ENCODE measurements at regions not wholly inside any gene's neighbourhood (a gene's known extent, or its start where the extent isn't known, plus 50 kb on each side); places are given as distances from the start of the nearest gene placed in this dataset.
"Not testable (repeated sequence)": the region's sequence is repeated elsewhere in the genome, so short reads cannot be mapped to it uniquely, and the experiment has no call there.

DNA sequence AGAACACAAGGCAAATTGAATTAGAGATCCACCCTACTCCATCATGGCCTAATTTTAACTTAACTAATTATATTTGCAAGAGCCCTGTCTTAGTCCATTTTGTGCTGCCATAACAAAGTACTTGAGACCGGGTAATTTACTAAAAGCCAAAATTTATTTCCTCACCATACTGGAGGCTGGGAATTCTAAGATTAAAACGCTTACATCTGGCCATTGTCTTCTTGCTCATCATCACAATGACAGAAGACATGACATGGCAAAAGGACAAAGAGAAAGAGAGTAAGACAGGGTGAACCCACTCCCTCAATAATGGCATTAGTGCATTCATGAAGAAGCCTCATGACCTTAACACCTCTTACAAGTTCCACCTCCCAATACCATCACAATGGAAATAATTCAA is 1068.6 kb downstream of the DNAJB9 start:
- H3K9me2 ChIP-seq (ENCODE audit: insufficient read depth), result no peaks in the 10 kb centered on the region
- H3K9ac ChIP-seq, result no peak overlapping the region
- 32 to 45% methylated on average over 2 of the region's 2 CpGs for WGBS, 2 experiments (ENCODE audit: low coverage in 1 of 2, low lambda C conversion rate in 2 of 2, missing lambda C conversion rate in 2 of 2)
- H4K20me1 ChIP-seq (ENCODE audit: insufficient read depth), result no peaks in the 10 kb centered on the region
- H3K27me3 ChIP-seq (replicated peaks; ENCODE audit: insufficient read depth), result no peaks in the 10 kb centered on the region
- H3K4me2 ChIP-seq (ENCODE audit: unreplicated experiment), result no peak overlapping the region
- in situ Hi-C loops (cut with MboI), result no loop called here
- TF ChIP-seq EZH2phosphoT487 (IDR thresholded peaks at IDR 0.05; ENCODE audit: insufficient read depth, low read depth), result no peak
- no peak overlapping the region for H3K4me3 ChIP-seq
- H2AFZ ChIP-seq, result no peak overlapping the region
- H3K4me1 ChIP-seq (ENCODE audit: insufficient read depth), result no peaks in the 10 kb centered on the region
- no peaks in the 10 kb centered on the region for H3K36me3 ChIP-seq (ENCODE audit: low read depth)
- no peaks in the 10 kb centered on the region for H3F3A ChIP-seq (ENCODE audit: insufficient read depth)
- peaks cover 6% of the 10 kb centered on the region for H3K9me3 ChIP-seq (ENCODE audit: low read depth)
- H3K27ac ChIP-seq, result no peak overlapping the region
- H3K79me2 ChIP-seq (ENCODE audit: insufficient read depth), result no peaks in the 10 kb centered on the region
- no peak for DNase-seq

- no peak for DNase-seq
- Histone ChIP-seq H3K9me2 (ENCODE audit: insufficient read depth) (no peaks in the 10 kb centered on the region), H3F3A (ENCODE audit: insufficient read depth) (no peaks in the 10 kb centered on the region), H3K4me2 (ENCODE audit: unreplicated experiment) (no peak overlapping the region), H3K4me3 (no peak overlapping the region), H3K36me3 (ENCODE audit: low read depth) (no peaks in the 10 kb centered on the region), H3K27ac (no peak overlapping the region), H3K9me3 (ENCODE audit: low read depth) (no peaks in the 10 kb centered on the region), H3K9ac (no peak overlapping the region), H4K20me1 (ENCODE audit: insufficient read depth) (no peaks in the 10 kb centered on the region), H2AFZ (no peak overlapping the region), H3K4me1 (ENCODE audit: insufficient read depth) (no peaks in the 10 kb centered on the region), H3K79me2 (ENCODE audit: insufficient read depth) (no peaks in the 10 kb centered on the region), H3K27me3 (replicated peaks; ENCODE audit: insufficient read depth) (no peaks in the 10 kb centered on the region)
- TF ChIP-seq EZH2phosphoT487 (IDR thresholded peaks at IDR 0.05; ENCODE audit: insufficient read depth, low read depth), result no peak
- no peak for TF ChIP-seq EZH2 (IDR thresholded peaks at IDR 0.05; ENCODE audit: insufficient read depth, poor library complexity, severe bottlenecking)
- in situ Hi-C loops (cut with MboI), result no loop called here
Observed at GRCh38 chr7:109639561-109639960, 1069.9 kb downstream of the DNAJB9 start.

DNA sequence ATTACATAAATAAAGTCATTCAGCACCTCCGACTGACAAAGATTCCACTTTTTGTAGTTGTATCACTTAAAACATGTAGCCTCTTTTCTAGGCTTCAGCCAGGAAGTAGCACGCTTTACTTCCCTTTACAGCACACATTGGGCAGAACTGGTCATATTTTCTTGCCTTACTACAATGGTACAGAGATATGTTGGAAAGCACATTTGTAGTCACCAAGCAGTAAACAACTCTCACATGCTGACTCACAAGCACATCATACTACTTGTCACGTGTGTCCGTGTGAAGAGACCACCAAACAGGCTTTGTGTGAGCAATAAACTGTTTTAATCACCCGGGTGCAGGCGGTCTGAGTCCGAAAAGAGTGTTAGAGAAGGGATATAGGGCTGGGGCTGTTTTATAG is 1071.8 kb downstream of the DNAJB9 start:
- Histone ChIP-seq H3K4me1 (ENCODE audit: insufficient read depth) (no peaks in the 10 kb centered on the region), H4K20me1 (ENCODE audit: insufficient read depth) (no peaks in the 10 kb centered on the region), H3K9me3 (ENCODE audit: low read depth) (no peaks in the 10 kb centered on the region), H3K36me3 (ENCODE audit: low read depth) (no peaks in the 10 kb centered on the region), H3K9me2 (ENCODE audit: insufficient read depth) (no peaks in the 10 kb centered on the region), H3K27me3 (replicated peaks; ENCODE audit: insufficient read depth) (no peaks in the 10 kb centered on the region), H3F3A (ENCODE audit: insufficient read depth) (no peaks in the 10 kb centered on the region), H3K4me2 (ENCODE audit: unreplicated experiment) (no peak overlapping the region), H3K79me2 (ENCODE audit: insufficient read depth) (no peaks in the 10 kb centered on the region), H3K9ac (no peak overlapping the region), H2AFZ (no peak overlapping the region), H3K4me3 (no peak overlapping the region), H3K27ac (no peak overlapping the region)
- no peak for DNase-seq
- WGBS, 2 experiments (ENCODE audit: low coverage in 1 of 2, low lambda C conversion rate in 2 of 2, missing lambda C conversion rate in 2 of 2), result 37 to 45% methylated on average over 7 of the region's 7 CpGs
- in situ Hi-C loops (cut with MboI), result no loop called here
- TF ChIP-seq EZH2 (IDR thresholded peaks at IDR 0.05; ENCODE audit: insufficient read depth, poor library complexity, severe bottlenecking) (no peak), EZH2phosphoT487 (IDR thresholded peaks at IDR 0.05; ENCODE audit: insufficient read depth, low read depth) (no peak)

GRCh38 chr7:109646124-109646523 is 1076.5 kb downstream of the DNAJB9 start:
- no peaks in the 10 kb centered on the region for H3K79me2 ChIP-seq (ENCODE audit: insufficient read depth)
- H3K9me2 ChIP-seq (ENCODE audit: insufficient read depth), result no peaks in the 10 kb centered on the region
- H3K9ac ChIP-seq, result no peak overlapping the region
- H3K36me3 ChIP-seq (ENCODE audit: low read depth), result no peaks in the 10 kb centered on the region
- 23 to 34% methylated on average over 6 to 7 of the region's 7 CpGs for WGBS, 2 experiments (ENCODE audit: low coverage in 1 of 2, low lambda C conversion rate in 2 of 2, missing lambda C conversion rate in 2 of 2)
- H3K4me2 ChIP-seq (ENCODE audit: unreplicated experiment), result no peak overlapping the region
- no peaks in the 10 kb centered on the region for H3K27me3 ChIP-seq (replicated peaks; ENCODE audit: insufficient read depth)
- no peak overlapping the region for H2AFZ ChIP-seq
- H3K4me1 ChIP-seq (ENCODE audit: insufficient read depth), result no peaks in the 10 kb centered on the region
- no peaks in the 10 kb centered on the region for H3F3A ChIP-seq (ENCODE audit: insufficient read depth)
- no peak overlapping the region for H3K27ac ChIP-seq
- in situ Hi-C loops (cut with MboI), result no loop called here
- no peaks in the 10 kb centered on the region for H4K20me1 ChIP-seq (ENCODE audit: insufficient read depth)
- no peak overlapping the region for H3K4me3 ChIP-seq
- no peaks in the 10 kb centered on the region for H3K9me3 ChIP-seq (ENCODE audit: low read depth)
- TF ChIP-seq EZH2phosphoT487 (IDR thresholded peaks at IDR 0.05; ENCODE audit: insufficient read depth, low read depth), result no peak
- no peak for TF ChIP-seq EZH2 (IDR thresholded peaks at IDR 0.05; ENCODE audit: insufficient read depth, poor library complexity, severe bottlenecking)
- DNase-seq, result no peak

DNA sequence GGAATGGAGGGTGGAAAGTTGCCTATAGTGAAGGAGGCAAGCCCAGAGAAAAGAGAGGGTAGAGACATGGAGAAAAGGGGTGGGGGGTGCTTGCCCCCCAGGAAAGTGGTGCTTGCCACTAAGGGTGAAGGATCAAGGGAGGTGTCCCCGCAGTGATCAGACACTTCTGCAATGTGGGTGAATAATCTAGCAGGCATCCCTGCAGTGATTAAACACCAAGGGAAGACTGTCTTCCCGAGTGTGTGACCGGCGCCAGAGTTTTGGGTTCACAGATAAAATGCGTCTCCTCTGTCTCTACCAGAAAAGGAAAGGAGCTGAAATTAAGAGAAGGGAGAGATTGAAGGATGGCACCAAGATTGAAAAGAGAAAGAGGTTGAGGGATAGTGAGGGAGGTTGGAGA is 1076.9 kb downstream of the DNAJB9 start:
- H3K4me2 ChIP-seq (ENCODE audit: unreplicated experiment); H3K9me3 ChIP-seq (ENCODE audit: low read depth); in situ Hi-C loops (cut with MboI); H3F3A ChIP-seq (ENCODE audit: insufficient read depth); H4K20me1 ChIP-seq (ENCODE audit: insufficient read depth); H3K4me3 ChIP-seq; H3K27ac ChIP-seq; H3K9me2 ChIP-seq (ENCODE audit: insufficient read depth); H3K4me1 ChIP-seq (ENCODE audit: insufficient read depth); H3K9ac ChIP-seq; H2AFZ ChIP-seq; H3K36me3 ChIP-seq (ENCODE audit: low read depth); DNase-seq; H3K79me2 ChIP-seq (ENCODE audit: insufficient read depth); H3K27me3 ChIP-seq (replicated peaks; ENCODE audit: insufficient read depth): not testable (repeated sequence)
- 59 to 73% methylated on average over 5 of the region's 5 CpGs for WGBS, 2 experiments (ENCODE audit: low coverage in 1 of 2, low lambda C conversion rate in 2 of 2, missing lambda C conversion rate in 2 of 2)

- H3K27ac ChIP-seq; H3K9me3 ChIP-seq (ENCODE audit: low read depth); H3K27me3 ChIP-seq (replicated peaks; ENCODE audit: insufficient read depth); H3K4me2 ChIP-seq (ENCODE audit: unreplicated experiment); H3K4me3 ChIP-seq; H3F3A ChIP-seq (ENCODE audit: insufficient read depth); H3K9ac ChIP-seq; H3K79me2 ChIP-seq (ENCODE audit: insufficient read depth); H3K9me2 ChIP-seq (ENCODE audit: insufficient read depth); in situ Hi-C loops (cut with MboI); DNase-seq; H2AFZ ChIP-seq; H3K4me1 ChIP-seq (ENCODE audit: insufficient read depth); H3K36me3 ChIP-seq (ENCODE audit: low read depth); H4K20me1 ChIP-seq (ENCODE audit: insufficient read depth): not testable (repeated sequence)
- 21 to 37% methylated on average over 3 of the region's 3 CpGs for WGBS, 2 experiments (ENCODE audit: low coverage in 1 of 2, low lambda C conversion rate in 2 of 2, missing lambda C conversion rate in 2 of 2)
Observed at GRCh38 chr7:109647263-109647662, 1077.6 kb downstream of the DNAJB9 start.
